Mesendoderm (in vitro differentiated cells): ENCODE measurements at regions not wholly inside any gene's neighbourhood (a gene's known extent, or its start where the extent isn't known, plus 50 kb on each side); places are given as distances from the start of the nearest gene placed in this dataset.

Source experiments
- DNase-seq: peaks from one replicate; pipeline ENCODE4 v3.0.0; 2013
- H2AK5ac ChIP-seq: 2 replicates; pipeline ENCODE4 v1.6.1; 2013; ENCODE audit warnings: low read length, inconsistent platforms
- H2BK120ac ChIP-seq: 2 replicates; pipeline ENCODE4 v1.6.1; 2013; ENCODE audit warnings: low read depth, mild to moderate bottlenecking, low read length, moderate library complexity, mixed read lengths
- H2BK15ac ChIP-seq: replicated peaks from 2 replicates; pipeline ENCODE4 v1.6.1; 2013; ENCODE audit warnings: low read depth, mild to moderate bottlenecking, moderate library complexity
- H2BK5ac ChIP-seq: 2 replicates; pipeline ENCODE4 v1.6.1; 2013; ENCODE audit warnings: low read length, inconsistent platforms
- H3K18ac ChIP-seq: 2 replicates; pipeline ENCODE4 v1.6.1; 2013; ENCODE audit warnings: mild to moderate bottlenecking, low read length, mixed read lengths
- H3K23ac ChIP-seq: one replicate; pipeline ENCODE4 v1.6.1; 2013; ENCODE audit warnings: low read length
- H3K27ac ChIP-seq: 2 replicates; pipeline ENCODE4 v1.5.1; 2013; ENCODE audit warnings: low read depth, mild to moderate bottlenecking, inconsistent platforms, low read length, moderate library complexity
- H3K27me3 ChIP-seq: 2 replicates; pipeline ENCODE4 v1.6.1; 2013; ENCODE audit warnings: low read length, control low read depth, mild to moderate bottlenecking, inconsistent platforms; ENCODE audit not compliant: insufficient read depth, poor library complexity
- H3K36me3 ChIP-seq: 2 replicates; pipeline ENCODE4 v1.6.1; 2013; ENCODE audit warnings: low read length, inconsistent platforms; ENCODE audit not compliant: control insufficient read depth, insufficient read depth
- H3K4ac ChIP-seq: one replicate; pipeline ENCODE4 v1.6.1; 2013; ENCODE audit warnings: low read depth, mild to moderate bottlenecking, low read length, moderate library complexity
- H3K4me1 ChIP-seq: 2 replicates; pipeline ENCODE4 v1.6.1; 2013; ENCODE audit warnings: low read depth, low read length, inconsistent platforms; ENCODE audit not compliant: control insufficient read depth
- H3K4me2 ChIP-seq: 2 replicates; pipeline ENCODE4 v1.6.1; 2013; ENCODE audit warnings: low read length
- H3K4me3 ChIP-seq: 2 replicates; pipeline ENCODE4 v1.5.1; 2013; ENCODE audit warnings: mild to moderate bottlenecking, low read length
- H3K56ac ChIP-seq: one replicate; pipeline ENCODE4 v1.6.1; 2013; ENCODE audit warnings: low read length
- H3K79me1 ChIP-seq: 2 replicates; pipeline ENCODE4 v1.6.1; 2013; ENCODE audit warnings: low read length, inconsistent platforms
- H3K79me2 ChIP-seq: 2 replicates; pipeline ENCODE4 v1.6.1; 2013; ENCODE audit warnings: mild to moderate bottlenecking, low read length; ENCODE audit not compliant: control insufficient read depth, insufficient read depth
- H3K9ac ChIP-seq: 2 replicates; pipeline ENCODE4 v1.6.1; 2013; ENCODE audit warnings: low read length, inconsistent platforms
- H4K5ac ChIP-seq: one replicate; pipeline ENCODE4 v1.6.1; 2013; ENCODE audit warnings: low read length
- H4K8ac ChIP-seq: one replicate; pipeline ENCODE4 v1.6.1; 2013; ENCODE audit warnings: low read depth, mild to moderate bottlenecking, control low read depth, low read length, moderate library complexity
- WGBS: extraction: QIAGEN DNeasy Blood & Tissue Kit; methylation state at CpG from one replicate; pipeline ENCODE4 v1.1.7; 2013; ENCODE audit warnings: low lambda C conversion rate, missing lambda C conversion rate; ENCODE audit not compliant: insufficient coverage; ENCODE audit errors: extremely low coverage; 5-methylcytosine and 5-hydroxymethylcytosine counted together

GRCh38 chr11:57100638-57101331, 81.0 kb upstream of the LRRC55 start:
- no peaks in the 10 kb centered on the region for H3K36me3 ChIP-seq
- no peaks in the 10 kb centered on the region for H3K4me1 ChIP-seq
- no peak overlapping the region for H3K18ac ChIP-seq
- no peak overlapping the region for H2BK15ac ChIP-seq
- no peak overlapping the region for H3K56ac ChIP-seq
- H4K5ac ChIP-seq: no peak overlapping the region
- no peak overlapping the region for H3K27ac ChIP-seq
- H2BK120ac ChIP-seq: no peak overlapping the region
- H3K4ac ChIP-seq: no peak overlapping the region
- H3K79me2 ChIP-seq: no peaks in the 10 kb centered on the region
- DNase-seq: no peak
- H3K4me3 ChIP-seq: no peak overlapping the region
- H4K8ac ChIP-seq: no peak overlapping the region
- no CpG with 5 or more reads among the region's 5 CpGs for WGBS
- no peak overlapping the region for H2BK5ac ChIP-seq
- no peaks in the 10 kb centered on the region for H3K27me3 ChIP-seq
- H2AK5ac ChIP-seq: no peak overlapping the region
- H3K9ac ChIP-seq: no peak overlapping the region
- H3K23ac ChIP-seq: no peak overlapping the region
- H3K79me1 ChIP-seq: no peaks in the 10 kb centered on the region
- no peak overlapping the region for H3K4me2 ChIP-seq

GRCh38 chr11:57103899-57104605, 77.7 kb upstream of the LRRC55 start:
- H2AK5ac ChIP-seq: no peak overlapping the region
- H3K4me3 ChIP-seq: no peak overlapping the region

GRCh38 chr11:57109331-57109730, 72.4 kb upstream of the LRRC55 start:
- H3K4me3 ChIP-seq: no peak overlapping the region
- no peak overlapping the region for H3K4ac ChIP-seq
- no peaks in the 10 kb centered on the region for H3K79me2 ChIP-seq
- no peaks in the 10 kb centered on the region for H3K79me1 ChIP-seq
- H3K4me1 ChIP-seq: no peaks in the 10 kb centered on the region
- no peak overlapping the region for H4K8ac ChIP-seq
- no peak overlapping the region for H3K23ac ChIP-seq
- H2BK120ac ChIP-seq: no peak overlapping the region
- no peak overlapping the region for H3K9ac ChIP-seq
- no peak overlapping the region for H3K4me2 ChIP-seq
- H3K27me3 ChIP-seq: no peaks in the 10 kb centered on the region
- H3K36me3 ChIP-seq: no peaks in the 10 kb centered on the region
- H3K27ac ChIP-seq: no peak overlapping the region
- H2AK5ac ChIP-seq: no peak overlapping the region
- H4K5ac ChIP-seq: no peak overlapping the region
- no peak overlapping the region for H3K56ac ChIP-seq
- no peak overlapping the region for H2BK5ac ChIP-seq
- no peak overlapping the region for H2BK15ac ChIP-seq
- WGBS: no CpG with 5 or more reads among the region's 3 CpGs
- no peak for DNase-seq
- no peak overlapping the region for H3K18ac ChIP-seq

More at GRCh38 chr11:57103899-57104605, 77.7 kb upstream of the LRRC55 start:
- Histone ChIP-seq H3K4ac (no peak overlapping the region), H3K9ac (no peak overlapping the region), H2BK120ac (no peak overlapping the region), H3K79me2 (no peaks in the 10 kb centered on the region), H4K5ac (no peak overlapping the region), H3K18ac (no peak overlapping the region), H3K56ac (no peak overlapping the region), H2BK15ac (no peak overlapping the region), H3K23ac (no peak overlapping the region), H2BK5ac (no peak overlapping the region), H3K79me1 (no peaks in the 10 kb centered on the region), H3K4me1 (no peaks in the 10 kb centered on the region), H3K36me3 (no peaks in the 10 kb centered on the region), H3K27ac (no peak overlapping the region), H3K4me2 (no peak overlapping the region), H4K8ac (no peak overlapping the region), H3K27me3 (no peaks in the 10 kb centered on the region)
- no CpG with 5 or more reads among the region's 6 CpGs for WGBS
- no peak for DNase-seq

GRCh38 chr11:57111619-57112018, 70.1 kb upstream of the LRRC55 start:
- Histone ChIP-seq H3K27ac (no peak overlapping the region), H3K18ac (no peak overlapping the region), H2BK120ac (no peak overlapping the region), H3K4ac (no peak overlapping the region), H3K4me1 (no peaks in the 10 kb centered on the region), H2BK15ac (no peak overlapping the region), H3K36me3 (no peaks in the 10 kb centered on the region), H3K79me1 (no peaks in the 10 kb centered on the region), H4K8ac (no peak overlapping the region), H3K79me2 (no peaks in the 10 kb centered on the region), H2BK5ac (no peak overlapping the region), H3K23ac (no peak overlapping the region), H2AK5ac (no peak overlapping the region), H3K4me2 (no peak overlapping the region), H4K5ac (no peak overlapping the region), H3K4me3 (no peak overlapping the region), H3K56ac (no peak overlapping the region), H3K27me3 (no peaks in the 10 kb centered on the region), H3K9ac (no peak overlapping the region)
- DNase-seq: no peak
- WGBS: no CpG with 5 or more reads among the region's 2 CpGs

DNA sequence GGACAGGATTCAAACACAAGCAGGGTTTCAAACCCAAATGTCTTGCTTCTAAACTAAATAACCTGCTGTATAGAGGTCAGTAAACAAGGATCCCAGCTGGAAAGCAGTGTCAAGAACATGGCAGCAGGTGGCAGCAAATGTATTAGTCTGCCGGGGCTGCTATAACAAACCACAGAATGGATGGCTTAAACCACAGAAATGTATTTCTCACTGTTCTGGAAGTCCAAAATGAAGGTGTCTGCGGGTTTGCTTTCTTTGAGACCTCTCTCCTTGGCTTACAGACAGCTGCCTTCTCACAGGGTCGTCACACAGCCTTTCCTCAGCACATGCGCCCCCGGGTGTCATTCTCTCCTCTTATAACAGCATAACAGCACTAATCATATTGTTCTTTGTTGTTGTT, 65.1 kb upstream of the LRRC55 start:
- H2BK5ac ChIP-seq: no peak overlapping the region
- no peak overlapping the region for H3K23ac ChIP-seq
- H3K56ac ChIP-seq: no peak overlapping the region
- H3K4me1 ChIP-seq: peaks cover 6% of the 10 kb centered on the region
- H3K4ac ChIP-seq: no peak overlapping the region
- H2BK120ac ChIP-seq: no peak overlapping the region
- no peaks in the 10 kb centered on the region for H3K36me3 ChIP-seq
- H3K18ac ChIP-seq: no peak overlapping the region
- no peak overlapping the region for H3K4me2 ChIP-seq
- DNase-seq: peak; percentile 54
- H4K8ac ChIP-seq: no peak overlapping the region
- no peak overlapping the region for H2BK15ac ChIP-seq
- no peak overlapping the region for H3K4me3 ChIP-seq
- H3K9ac ChIP-seq: no peak overlapping the region
- H2AK5ac ChIP-seq: no peak overlapping the region
- H3K27ac ChIP-seq: no peak overlapping the region
- no CpG with 5 or more reads among the region's 5 CpGs for whole genome bisulfite sequencing
- H3K79me1 ChIP-seq: no peaks in the 10 kb centered on the region
- no peak overlapping the region for H4K5ac ChIP-seq
- no peaks in the 10 kb centered on the region for H3K79me2 ChIP-seq
- H3K27me3 ChIP-seq: no peaks in the 10 kb centered on the region
